ENCODE measurements at regions not wholly inside any gene's neighbourhood (a gene's known extent, or its start where the extent isn't known, plus 50 kb on each side); places are given as distances from the start of the nearest gene placed in this dataset.

DNA sequence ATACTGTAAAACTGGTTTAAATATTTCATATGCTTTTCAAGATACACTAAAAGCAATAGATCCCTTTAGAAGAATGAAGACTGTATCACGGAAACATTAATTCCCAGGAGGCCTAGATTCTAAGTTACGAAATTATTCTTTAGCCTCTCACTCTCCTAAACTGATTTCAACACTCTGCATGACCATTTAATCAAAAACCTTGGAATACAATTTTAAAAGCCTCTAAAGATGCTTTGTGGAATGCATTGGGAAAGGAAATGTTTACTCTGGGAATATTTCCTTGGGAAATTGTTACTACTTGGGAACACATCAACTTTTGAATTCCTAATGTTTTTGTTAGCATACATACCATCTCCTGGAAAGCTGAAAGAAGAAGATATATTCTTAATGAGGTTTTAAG lies 255.7 kb upstream of the FAR2 start:
- Mint-ChIP-seq H3K4me3 (no peak overlapping the region), H3K4me1 (no peaks in the 10 kb centered on the region)

DNA sequence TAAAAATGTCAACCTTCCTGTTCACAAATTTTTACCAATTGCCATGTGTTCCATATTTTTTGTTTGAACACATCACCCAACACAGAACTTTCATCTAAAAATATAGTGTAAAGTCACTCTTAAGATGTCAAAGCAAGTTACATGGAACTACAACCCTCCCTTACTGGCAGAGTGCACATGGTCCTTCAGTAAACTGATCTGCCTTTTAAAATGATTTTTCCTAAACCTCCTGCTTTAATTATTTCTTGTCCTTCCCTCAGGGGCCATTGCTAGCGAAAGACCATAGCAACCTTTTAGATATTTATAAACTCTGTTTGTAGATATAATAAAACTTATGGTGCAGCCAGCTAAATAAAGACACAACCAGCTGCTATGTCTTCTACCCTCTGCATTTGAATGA lies 255.2 kb upstream of the FAR2 start:
- Mint-ChIP-seq H3K27ac (no peak overlapping the region), H3K4me1 (no peaks in the 10 kb centered on the region), H3K4me3 (no peak overlapping the region), H3K27me3 (ENCODE audit: low read depth in 2 of 2) (no peaks in the 10 kb centered on the region), H3K36me3 (no peaks in the 10 kb centered on the region), H3K9me3 (peaks cover 3 to 6% of the 10 kb centered on the region in 2 donors)
- ATAC-seq (no peak), DNase-seq (no peak)
- Histone ChIP-seq H3K4me3 (ENCODE audit: low read length) (no peak overlapping the region), H3K27me3 (ENCODE audit: control insufficient read depth, insufficient read depth, low read length) (no peaks in the 10 kb centered on the region), H3K36me3 (ENCODE audit: control insufficient read depth, insufficient read depth, low read length) (no peaks in the 10 kb centered on the region), H3K4me1 (ENCODE audit: control insufficient read depth, insufficient read depth, low read length) (no peaks in the 10 kb centered on the region), H3K27ac (ENCODE audit: low read length) (no peak overlapping the region), H3K9me3 (ENCODE audit: control insufficient read depth, insufficient read depth, low read length) (no peaks in the 10 kb centered on the region)
- TF ChIP-seq, protein P1, sequence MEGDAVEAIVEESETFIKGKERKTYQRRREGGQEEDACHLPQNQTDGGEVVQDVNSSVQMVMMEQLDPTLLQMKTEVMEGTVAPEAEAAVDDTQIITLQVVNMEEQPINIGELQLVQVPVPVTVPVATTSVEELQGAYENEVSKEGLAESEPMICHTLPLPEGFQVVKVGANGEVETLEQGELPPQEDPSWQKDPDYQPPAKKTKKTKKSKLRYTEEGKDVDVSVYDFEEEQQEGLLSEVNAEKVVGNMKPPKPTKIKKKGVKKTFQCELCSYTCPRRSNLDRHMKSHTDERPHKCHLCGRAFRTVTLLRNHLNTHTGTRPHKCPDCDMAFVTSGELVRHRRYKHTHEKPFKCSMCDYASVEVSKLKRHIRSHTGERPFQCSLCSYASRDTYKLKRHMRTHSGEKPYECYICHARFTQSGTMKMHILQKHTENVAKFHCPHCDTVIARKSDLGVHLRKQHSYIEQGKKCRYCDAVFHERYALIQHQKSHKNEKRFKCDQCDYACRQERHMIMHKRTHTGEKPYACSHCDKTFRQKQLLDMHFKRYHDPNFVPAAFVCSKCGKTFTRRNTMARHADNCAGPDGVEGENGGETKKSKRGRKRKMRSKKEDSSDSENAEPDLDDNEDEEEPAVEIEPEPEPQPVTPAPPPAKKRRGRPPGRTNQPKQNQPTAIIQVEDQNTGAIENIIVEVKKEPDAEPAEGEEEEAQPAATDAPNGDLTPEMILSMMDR (IDR thresholded peaks at IDR 0.05) = no peak
- no CpG with 5 or more reads among the region's 1 CpG for WGBS (ENCODE audit: insufficient coverage)
- intact Hi-C loops (cut with micrococcal nuclease) = no loop called here

More for the DNA sequence above, 255.7 kb upstream of the FAR2 start:
- ATAC-seq (no peak), DNase-seq (no peak)
- 90% methylated on average over 2 of the region's 2 CpGs for WGBS (ENCODE audit: insufficient coverage)
- H3K27me3 ChIP-seq (ENCODE audit: control insufficient read depth, insufficient read depth, low read length) = no peaks in the 10 kb centered on the region
- peaks cover 3 to 6% of the 10 kb centered on the region in 2 donors for H3K9me3 Mint-ChIP-seq
- no peaks in the 10 kb centered on the region for H3K36me3 Mint-ChIP-seq
- no peak overlapping the region for H3K27ac ChIP-seq (ENCODE audit: low read length)
- H3K27ac Mint-ChIP-seq = no peak overlapping the region
- no peaks in the 10 kb centered on the region for H3K9me3 ChIP-seq (ENCODE audit: control insufficient read depth, insufficient read depth, low read length)
- no peaks in the 10 kb centered on the region for H3K4me1 ChIP-seq (ENCODE audit: control insufficient read depth, insufficient read depth, low read length)
- H3K4me3 ChIP-seq (ENCODE audit: low read length) = no peak overlapping the region
- no peaks in the 10 kb centered on the region for H3K27me3 Mint-ChIP-seq (ENCODE audit: low read depth in 2 of 2)
- H3K36me3 ChIP-seq (ENCODE audit: control insufficient read depth, insufficient read depth, low read length) = no peaks in the 10 kb centered on the region
- intact Hi-C loops (cut with micrococcal nuclease) = no loop called here
- TF ChIP-seq, protein P1 (IDR thresholded peaks at IDR 0.05) = no peak

GRCh38 chr12:28896421-28896820 lies 252.7 kb upstream of the FAR2 start:
- Histone ChIP-seq H3K9me3 (ENCODE audit: control insufficient read depth, insufficient read depth, low read length) (peaks cover 5% of the 10 kb centered on the region), H3K27me3 (ENCODE audit: control insufficient read depth, insufficient read depth, low read length) (no peaks in the 10 kb centered on the region), H3K4me1 (ENCODE audit: control insufficient read depth, insufficient read depth, low read length) (no peaks in the 10 kb centered on the region), H3K4me3 (ENCODE audit: low read length) (no peak overlapping the region), H3K36me3 (ENCODE audit: control insufficient read depth, insufficient read depth, low read length) (no peaks in the 10 kb centered on the region), H3K27ac (ENCODE audit: low read length) (no peak overlapping the region)
- Mint-ChIP-seq H3K4me3 (no peak overlapping the region), H3K27me3 (ENCODE audit: low read depth in 2 of 2) (no peaks in the 10 kb centered on the region), H3K27ac (no peak overlapping the region), H3K4me1 (no peaks in the 10 kb centered on the region), H3K36me3 (peaks cover 7% of the 10 kb centered on the region), H3K9me3 (peaks cover 3 to 14% of the 10 kb centered on the region in 2 donors)
- 100% methylated on average over 1 of the region's 1 CpG for WGBS (ENCODE audit: insufficient coverage)
- DNase-seq (no peak), ATAC-seq (no peak)
- TF ChIP-seq, protein P1 (IDR thresholded peaks at IDR 0.05) = no peak
- intact Hi-C loops (cut with micrococcal nuclease) = no loop called here

DNA sequence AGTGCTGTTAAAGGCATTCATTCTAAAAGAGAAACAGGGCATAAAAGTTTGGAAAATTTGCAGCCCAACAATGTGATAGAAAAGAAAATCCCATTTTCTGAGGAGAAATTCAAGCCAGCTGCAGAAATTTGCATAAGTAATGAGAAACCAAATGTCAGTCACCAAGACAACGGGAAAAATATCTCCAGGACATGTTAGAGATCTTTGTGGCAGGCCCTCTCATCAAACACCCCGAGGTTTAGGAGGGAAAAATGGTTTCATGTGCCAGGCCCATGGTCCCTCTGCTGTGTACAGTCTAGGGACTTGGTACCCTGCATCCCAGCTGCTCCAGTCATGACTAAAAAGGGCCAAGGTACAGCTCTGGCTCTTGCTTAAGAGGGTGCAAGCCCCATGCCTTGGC lies 251.0 kb upstream of the FAR2 start:
- Mint-ChIP-seq H3K27ac (no peak overlapping the region), H3K4me1 (no peaks in the 10 kb centered on the region), H3K9me3 (peaks cover 3 to 14% of the 10 kb centered on the region in 2 donors), H3K4me3 (no peak overlapping the region), H3K36me3 (peaks cover 7% of the 10 kb centered on the region), H3K27me3 (ENCODE audit: low read depth in 2 of 2) (no peaks in the 10 kb centered on the region)
- intact Hi-C loops (cut with micrococcal nuclease) = no loop called here
- ATAC-seq (no peak), DNase-seq (no peak)
- no peaks in the 10 kb centered on the region for H3K4me1 ChIP-seq (ENCODE audit: control insufficient read depth, insufficient read depth, low read length)
- 64% methylated on average over 2 of the region's 2 CpGs for WGBS (ENCODE audit: insufficient coverage)
- TF ChIP-seq, protein P1 (IDR thresholded peaks at IDR 0.05) = no peak
- H3K9me3 ChIP-seq (ENCODE audit: control insufficient read depth, insufficient read depth, low read length) = peaks cover 6% of the 10 kb centered on the region
- no peaks in the 10 kb centered on the region for H3K27me3 ChIP-seq (ENCODE audit: control insufficient read depth, insufficient read depth, low read length)
- no peaks in the 10 kb centered on the region for H3K36me3 ChIP-seq (ENCODE audit: control insufficient read depth, insufficient read depth, low read length)
- H3K27ac ChIP-seq (ENCODE audit: low read length) = no peak overlapping the region
- H3K4me3 ChIP-seq (ENCODE audit: low read length) = no peak overlapping the region

Measured in natural killer cell (primary cell).